Progenitor cell of endocrine pancreas (in vitro differentiated cells): ENCODE measurements at regions not wholly inside any gene's neighbourhood (a gene's known extent, or its start where the extent isn't known, plus 50 kb on each side); places are given as distances from the start of the nearest gene placed in this dataset.

ENCODE experiments used
- DNase-seq: peaks from one replicate; pipeline ENCODE4 v3.0.0; 2021; ENCODE audit warnings: low spot score; ENCODE audit not compliant: unreplicated experiment
- H3K27ac Mint-ChIP-seq: 2 replicates; pipeline ENCODE4 v1.8.0; 2021; ENCODE audit warnings: mild to moderate bottlenecking, moderate library complexity, mixed read lengths
- H3K27me3 Mint-ChIP-seq: 2 replicates; pipeline ENCODE4 v1.8.0; 2021; ENCODE audit warnings: mixed read lengths
- H3K36me3 Mint-ChIP-seq: 2 replicates; pipeline ENCODE4 v1.8.0; 2022; ENCODE audit warnings: mixed read lengths; ENCODE audit not compliant: insufficient read depth
- H3K4me1 Mint-ChIP-seq: 2 replicates; pipeline ENCODE4 v1.8.0; 2021; ENCODE audit warnings: low read depth, mixed read lengths
- H3K4me3 Mint-ChIP-seq: 2 replicates; pipeline ENCODE4 v1.8.0; 2021; ENCODE audit warnings: low read depth, mild to moderate bottlenecking, moderate library complexity, mixed read lengths
- H3K9me3 Mint-ChIP-seq: 2 replicates; pipeline ENCODE4 v1.8.0; 2021; ENCODE audit warnings: low read depth, mixed read lengths
- TF ChIP-seq, protein P1 (sequence below): fragments of 200-600 bp; sonication (generic); IDR thresholded peaks from one replicate; pipeline ENCODE4 v1.5.0; 2021; ENCODE audit warnings: antibody characterized with exemption, mild to moderate bottlenecking; ENCODE audit not compliant: unreplicated experiment

DNA sequence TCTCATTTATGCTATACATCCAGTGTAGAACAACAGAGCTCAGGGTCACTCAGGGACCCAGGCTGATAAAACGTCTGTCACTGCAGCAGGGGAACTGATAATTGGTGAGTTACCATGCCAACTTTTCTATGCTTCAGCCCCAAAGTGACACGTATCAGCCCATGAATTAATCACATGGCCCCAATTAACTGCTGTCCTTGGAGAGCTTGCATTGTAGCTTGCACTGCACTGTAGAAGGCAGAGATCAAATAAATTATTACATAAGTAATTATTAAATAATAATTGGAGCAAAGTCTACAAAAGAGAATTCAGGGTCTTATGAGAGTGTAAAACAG, 144.6 kb downstream of the SUDS3 start:
- TF ChIP-seq, protein P1, sequence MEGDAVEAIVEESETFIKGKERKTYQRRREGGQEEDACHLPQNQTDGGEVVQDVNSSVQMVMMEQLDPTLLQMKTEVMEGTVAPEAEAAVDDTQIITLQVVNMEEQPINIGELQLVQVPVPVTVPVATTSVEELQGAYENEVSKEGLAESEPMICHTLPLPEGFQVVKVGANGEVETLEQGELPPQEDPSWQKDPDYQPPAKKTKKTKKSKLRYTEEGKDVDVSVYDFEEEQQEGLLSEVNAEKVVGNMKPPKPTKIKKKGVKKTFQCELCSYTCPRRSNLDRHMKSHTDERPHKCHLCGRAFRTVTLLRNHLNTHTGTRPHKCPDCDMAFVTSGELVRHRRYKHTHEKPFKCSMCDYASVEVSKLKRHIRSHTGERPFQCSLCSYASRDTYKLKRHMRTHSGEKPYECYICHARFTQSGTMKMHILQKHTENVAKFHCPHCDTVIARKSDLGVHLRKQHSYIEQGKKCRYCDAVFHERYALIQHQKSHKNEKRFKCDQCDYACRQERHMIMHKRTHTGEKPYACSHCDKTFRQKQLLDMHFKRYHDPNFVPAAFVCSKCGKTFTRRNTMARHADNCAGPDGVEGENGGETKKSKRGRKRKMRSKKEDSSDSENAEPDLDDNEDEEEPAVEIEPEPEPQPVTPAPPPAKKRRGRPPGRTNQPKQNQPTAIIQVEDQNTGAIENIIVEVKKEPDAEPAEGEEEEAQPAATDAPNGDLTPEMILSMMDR, result no peak
- Mint-ChIP-seq H3K27ac (no peak overlapping the region), H3K4me3 (no peak overlapping the region), H3K4me1 (peaks cover 4% of the 10 kb centered on the region), H3K9me3 (no peaks in the 10 kb centered on the region), H3K27me3 (no peaks in the 10 kb centered on the region), H3K36me3 (no peaks in the 10 kb centered on the region)
- DNase-seq, result no peak

GRCh38 chr12:118524446-118524845, 148.1 kb downstream of the SUDS3 start:
- Mint-ChIP-seq H3K4me1 (peaks cover 8% of the 10 kb centered on the region), H3K9me3 (no peaks in the 10 kb centered on the region), H3K27ac (no peak overlapping the region), H3K36me3 (no peaks in the 10 kb centered on the region), H3K27me3 (peaks cover 2% of the 10 kb centered on the region), H3K4me3 (no peak overlapping the region)
- no peak for DNase-seq
- TF ChIP-seq, protein P1, result no peak

GRCh38 chr12:118525216-118525615, 148.9 kb downstream of the SUDS3 start:
- Mint-ChIP-seq H3K27ac (no peak overlapping the region), H3K27me3 (peaks cover 7% of the 10 kb centered on the region), H3K36me3 (no peaks in the 10 kb centered on the region), H3K4me1 (peaks cover 8% of the 10 kb centered on the region), H3K9me3 (peaks cover 3% of the 10 kb centered on the region), H3K4me3 (no peak overlapping the region)
- TF ChIP-seq, protein P1, result no peak
- DNase-seq, result no peak

GRCh38 chr12:118526255-118527095, 150.1 kb downstream of the SUDS3 start:
- H3K27ac Mint-ChIP-seq, result no peak overlapping the region
- no peak overlapping the region for H3K4me3 Mint-ChIP-seq
- peaks cover 3% of the 10 kb centered on the region for H3K9me3 Mint-ChIP-seq
- H3K4me1 Mint-ChIP-seq, result peaks cover 4% of the 10 kb centered on the region
- TF ChIP-seq, protein P1, result no peak
- no peak for DNase-seq
- H3K36me3 Mint-ChIP-seq, result no peaks in the 10 kb centered on the region
- peaks cover 10% of the 10 kb centered on the region for H3K27me3 Mint-ChIP-seq

DNA sequence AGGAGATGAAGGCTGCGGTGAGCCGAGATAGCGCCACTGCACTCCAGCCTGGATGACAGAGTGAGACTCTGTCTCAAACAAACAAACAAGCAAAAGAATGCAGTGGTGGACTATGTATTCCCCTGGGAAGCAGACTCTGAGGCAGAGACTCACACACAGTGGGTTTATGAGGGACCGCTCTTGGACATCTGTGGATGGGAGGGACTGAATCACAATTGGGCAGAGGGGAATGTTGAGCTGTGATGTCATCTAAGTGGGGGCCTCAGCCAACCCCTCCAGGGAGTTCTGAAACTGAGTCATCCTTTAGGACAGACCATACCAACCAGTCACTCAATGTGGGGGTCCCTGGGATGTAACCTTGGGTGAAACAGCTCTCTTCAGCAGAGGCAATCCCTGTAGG, 151.0 kb downstream of the SUDS3 start:
- TF ChIP-seq, protein P1, result no peak
- H3K4me3 Mint-ChIP-seq, result no peak overlapping the region
- no peaks in the 10 kb centered on the region for H3K36me3 Mint-ChIP-seq
- no peak overlapping the region for H3K27ac Mint-ChIP-seq
- peaks cover 4% of the 10 kb centered on the region for H3K4me1 Mint-ChIP-seq
- peaks cover 10% of the 10 kb centered on the region for H3K27me3 Mint-ChIP-seq
- DNase-seq, result no peak
- peaks cover 3% of the 10 kb centered on the region for H3K9me3 Mint-ChIP-seq
